ENCODE measurements at regions not wholly inside any gene's neighbourhood (a gene's known extent, or its start where the extent isn't known, plus 50 kb on each side); places are given as distances from the start of the nearest gene placed in this dataset.

DNA sequence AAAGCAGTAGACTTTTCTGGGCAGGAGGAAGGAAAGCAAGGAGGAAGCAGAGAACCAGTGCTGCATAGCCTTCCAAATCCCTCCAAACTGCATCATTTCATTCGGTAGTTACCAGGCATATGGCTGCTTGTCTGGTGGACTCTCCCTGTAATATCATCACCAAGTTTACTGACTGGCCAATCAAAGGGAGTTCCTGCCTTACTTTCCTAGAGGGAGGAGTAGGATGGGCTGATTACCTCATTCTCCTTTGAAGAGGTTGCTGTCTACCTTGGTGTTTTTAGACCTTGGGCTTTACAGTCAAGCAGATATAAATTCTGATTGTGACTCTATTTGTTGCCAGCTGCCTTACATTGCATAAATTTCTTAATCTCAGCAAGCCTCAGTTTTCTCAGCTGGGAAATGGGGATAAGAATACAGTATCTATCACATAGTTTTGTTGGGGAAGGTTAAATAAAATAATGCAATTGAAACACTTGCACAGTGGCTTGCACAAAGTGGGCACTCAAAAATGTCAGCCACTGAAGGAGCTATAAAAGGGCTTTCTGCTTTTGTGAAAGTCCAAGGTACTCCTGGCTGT, 297.3 kb upstream of the PROX1 start:
- Histone ChIP-seq H4K20me1 (ENCODE audit: insufficient read depth, low read length) (no peaks in the 10 kb centered on the region), H4K91ac (ENCODE audit: insufficient read depth, low read depth, low read length) (no peak overlapping the region), H2AK5ac (ENCODE audit: low read depth, low read length) (no peak overlapping the region), H3K9me3 (ENCODE audit: control insufficient read depth, insufficient read depth, low read length) (peaks cover 12% of the 10 kb centered on the region), H3K27ac (ENCODE audit: insufficient read depth, low read length) (no peak overlapping the region), H3K9ac (ENCODE audit: low read depth, low read length) (no peak overlapping the region), H4K8ac (ENCODE audit: low read depth in 2 of 2, low read length in 2 of 2) (no peak overlapping the region), H3K4me1 (ENCODE audit: control insufficient read depth, insufficient read depth, low read length) (no peaks in the 10 kb centered on the region), H2AK9ac (replicated peaks; ENCODE audit: low read depth, low read length, poor library complexity) (no peak overlapping the region), H3K14ac (replicated peaks; ENCODE audit: low read depth, low read length) (no peak overlapping the region), H3K4ac (ENCODE audit: low read depth, low read length) (no peak overlapping the region), H3K36me3 (ENCODE audit: control insufficient read depth, insufficient read depth, low read length) (no peaks in the 10 kb centered on the region), H3K56ac (ENCODE audit: extremely low read depth, insufficient read depth, low read length) (no peak overlapping the region), H3K23ac (ENCODE audit: low read depth, low read length) (no peak overlapping the region), H3K4me2 (ENCODE audit: low read depth, low read length) (no peak overlapping the region), H3K18ac (ENCODE audit: low read depth, low read length) (no peak overlapping the region), H2BK120ac (ENCODE audit: low read depth, low read length) (no peak overlapping the region), H2AFZ (replicated peaks; ENCODE audit: low read length, poor library complexity) (no peak overlapping the region), H2BK5ac (ENCODE audit: low read depth, low read length, poor library complexity, severe bottlenecking) (no peak overlapping the region), H2BK20ac (ENCODE audit: low read depth, low read length) (no peak overlapping the region), H3K79me1 (ENCODE audit: low read depth in 1 of 2, low read length in 2 of 2) (no peaks in the 10 kb centered on the region), H3K27me3 (ENCODE audit: control insufficient read depth, insufficient read depth, low read length) (no peaks in the 10 kb centered on the region), H4K5ac (ENCODE audit: low read depth, low read length) (no peak overlapping the region), H3K4me3 (ENCODE audit: insufficient read depth, low read depth, low read length) (no peak overlapping the region), H2BK15ac (ENCODE audit: low read depth, low read length) (no peak overlapping the region), H3K9me1 (ENCODE audit: insufficient read depth, low read length) (no peaks in the 10 kb centered on the region)
- intact Hi-C loops (cut with micrococcal nuclease) (no loop called here), dilution Hi-C loops (cut with HindIII; ENCODE audit: low sequenced_read_pairs, unreplicated experiment) (no loop called here), in situ Hi-C loops (cut with MboI; ENCODE audit: low sequenced_read_pairs) (no loop called here)
- no peak for DNase-seq
- BruUV-seq (replicated peaks), result no TSS peak
- CTCF ChIA-PET, result no interaction called here
- no CpG with 5 or more reads among the region's 1 CpG for WGBS, 2 experiments (ENCODE audit: extremely low coverage in 2 of 2, insufficient read length in 1 of 2)
- TF ChIP-seq POLR2A (IDR thresholded peaks at IDR 0.05; ENCODE audit: low read depth, low read length), result no peak
- TF ChIP-seq, protein P1, sequence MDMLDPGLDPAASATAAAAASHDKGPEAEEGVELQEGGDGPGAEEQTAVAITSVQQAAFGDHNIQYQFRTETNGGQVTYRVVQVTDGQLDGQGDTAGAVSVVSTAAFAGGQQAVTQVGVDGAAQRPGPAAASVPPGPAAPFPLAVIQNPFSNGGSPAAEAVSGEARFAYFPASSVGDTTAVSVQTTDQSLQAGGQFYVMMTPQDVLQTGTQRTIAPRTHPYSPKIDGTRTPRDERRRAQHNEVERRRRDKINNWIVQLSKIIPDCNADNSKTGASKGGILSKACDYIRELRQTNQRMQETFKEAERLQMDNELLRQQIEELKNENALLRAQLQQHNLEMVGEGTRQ (IDR thresholded peaks at IDR 0.05; ENCODE audit: low read depth, low read length), result no peak
- TF ChIP-seq RAD21 (IDR thresholded peaks at IDR 0.05; ENCODE audit: low read length), result no peak
- TF ChIP-seq MAZ (IDR thresholded peaks at IDR 0.05; ENCODE audit: borderline replicate concordance, low read depth, low read length), result no peak
- no peak for TF ChIP-seq BHLHE40 (IDR thresholded peaks at IDR 0.05; ENCODE audit: low read depth, low read length)
- no peak for TF ChIP-seq MAFK (IDR thresholded peaks at IDR 0.05; ENCODE audit: low read depth, low read length)
- no peak for TF ChIP-seq NFE2L2 (IDR thresholded peaks at IDR 0.05; ENCODE audit: low read depth, low read length)
- TF ChIP-seq MXI1 (IDR thresholded peaks at IDR 0.05; ENCODE audit: borderline replicate concordance, low read depth, low read length), result no peak
- no peak for TF ChIP-seq RCOR1 (IDR thresholded peaks at IDR 0.05; ENCODE audit: insufficient replicate concordance, low read length)
- TF ChIP-seq, protein P2, sequence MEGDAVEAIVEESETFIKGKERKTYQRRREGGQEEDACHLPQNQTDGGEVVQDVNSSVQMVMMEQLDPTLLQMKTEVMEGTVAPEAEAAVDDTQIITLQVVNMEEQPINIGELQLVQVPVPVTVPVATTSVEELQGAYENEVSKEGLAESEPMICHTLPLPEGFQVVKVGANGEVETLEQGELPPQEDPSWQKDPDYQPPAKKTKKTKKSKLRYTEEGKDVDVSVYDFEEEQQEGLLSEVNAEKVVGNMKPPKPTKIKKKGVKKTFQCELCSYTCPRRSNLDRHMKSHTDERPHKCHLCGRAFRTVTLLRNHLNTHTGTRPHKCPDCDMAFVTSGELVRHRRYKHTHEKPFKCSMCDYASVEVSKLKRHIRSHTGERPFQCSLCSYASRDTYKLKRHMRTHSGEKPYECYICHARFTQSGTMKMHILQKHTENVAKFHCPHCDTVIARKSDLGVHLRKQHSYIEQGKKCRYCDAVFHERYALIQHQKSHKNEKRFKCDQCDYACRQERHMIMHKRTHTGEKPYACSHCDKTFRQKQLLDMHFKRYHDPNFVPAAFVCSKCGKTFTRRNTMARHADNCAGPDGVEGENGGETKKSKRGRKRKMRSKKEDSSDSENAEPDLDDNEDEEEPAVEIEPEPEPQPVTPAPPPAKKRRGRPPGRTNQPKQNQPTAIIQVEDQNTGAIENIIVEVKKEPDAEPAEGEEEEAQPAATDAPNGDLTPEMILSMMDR (conservative IDR thresholded peaks at IDR 0.05; ENCODE audit: low read depth, low read length), result no peak
- no peak for TF ChIP-seq RFX5 (IDR thresholded peaks at IDR 0.05; ENCODE audit: low read depth, low read length)
- TF ChIP-seq CEBPB (IDR thresholded peaks at IDR 0.05; ENCODE audit: low read depth, low read length), result no peak
- TF ChIP-seq, protein P3, sequence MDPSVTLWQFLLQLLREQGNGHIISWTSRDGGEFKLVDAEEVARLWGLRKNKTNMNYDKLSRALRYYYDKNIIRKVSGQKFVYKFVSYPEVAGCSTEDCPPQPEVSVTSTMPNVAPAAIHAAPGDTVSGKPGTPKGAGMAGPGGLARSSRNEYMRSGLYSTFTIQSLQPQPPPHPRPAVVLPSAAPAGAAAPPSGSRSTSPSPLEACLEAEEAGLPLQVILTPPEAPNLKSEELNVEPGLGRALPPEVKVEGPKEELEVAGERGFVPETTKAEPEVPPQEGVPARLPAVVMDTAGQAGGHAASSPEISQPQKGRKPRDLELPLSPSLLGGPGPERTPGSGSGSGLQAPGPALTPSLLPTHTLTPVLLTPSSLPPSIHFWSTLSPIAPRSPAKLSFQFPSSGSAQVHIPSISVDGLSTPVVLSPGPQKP (IDR thresholded peaks at IDR 0.05; ENCODE audit: borderline replicate concordance, low read depth, low read length), result no peak
- TF ChIP-seq FOS (IDR thresholded peaks at IDR 0.05; ENCODE audit: low read depth, low read length), result no peak
- no peak for TF ChIP-seq CHD1 (IDR thresholded peaks at IDR 0.05; ENCODE audit: low read depth, low read length)
- TF ChIP-seq SMC3 (IDR thresholded peaks at IDR 0.05; ENCODE audit: low read depth, low read length), result no peak
- POLR2A ChIA-PET (ENCODE audit: unreplicated experiment), result no interaction called here
- no peak for ATAC-seq (ENCODE audit: low read depth)

Data from IMR-90 (cell line).